ENCODE measurements at regions not wholly inside any gene's neighbourhood (a gene's known extent, or its start where the extent isn't known, plus 50 kb on each side); places are given as distances from the start of the nearest gene placed in this dataset.
"Not testable (repeated sequence)": the region's sequence is repeated elsewhere in the genome, so short reads cannot be mapped to it uniquely, and the experiment has no call there.

DNA sequence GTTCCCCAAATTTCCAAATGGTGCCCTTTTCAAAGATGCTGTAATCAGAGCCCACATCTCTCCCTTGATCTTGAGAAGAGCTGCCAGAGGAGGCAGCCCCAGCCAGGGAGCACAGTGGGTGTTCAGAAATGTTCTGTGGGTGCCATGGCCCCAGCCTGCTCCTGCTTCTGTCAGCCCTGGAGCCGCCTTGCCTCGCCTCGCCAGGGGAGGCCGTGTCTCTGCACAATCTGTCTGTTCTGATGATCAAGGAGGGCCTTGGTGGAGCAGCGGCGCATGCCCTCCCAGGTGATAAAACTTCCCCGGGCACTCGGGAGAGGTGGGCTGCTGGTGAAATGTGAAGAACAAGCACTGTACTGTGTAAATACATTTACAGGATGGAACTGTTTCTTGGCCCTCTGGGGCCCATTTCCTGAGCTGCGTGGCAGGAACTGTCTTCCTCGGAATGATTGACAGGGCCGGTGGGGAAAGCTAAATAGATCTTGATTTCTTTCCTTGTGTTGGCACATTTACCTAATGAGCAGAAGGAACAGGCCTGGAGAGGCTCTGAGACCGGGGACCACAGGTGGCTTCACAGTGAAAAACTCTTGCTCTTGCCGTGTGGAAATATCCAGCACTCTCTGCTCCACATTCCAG is 207.8 kb upstream of the PODXL start:
- no peaks in the 10 kb centered on the region for H3K9me3 Mint-ChIP-seq
- DNase-seq (ENCODE audit: low spot score): no peak
- Histone ChIP-seq H3K4me1 (no peaks in the 10 kb centered on the region), H3K4me3 (no peak overlapping the region), H3K27me3 (no peaks in the 10 kb centered on the region), H2AFZ (replicated peaks) (no peak overlapping the region), H4K20me1 (ENCODE audit: low read depth) (no peaks in the 10 kb centered on the region), H3K36me3 (no peaks in the 10 kb centered on the region), H3F3A (ENCODE audit: low read depth) (no peaks in the 10 kb centered on the region), H3K9ac (no peak overlapping the region), H3K9me3 (ENCODE audit: low read depth) (no peaks in the 10 kb centered on the region), H3K4me2 (no peak overlapping the region), H3K27ac (no peak overlapping the region), H3K79me2 (ENCODE audit: low read depth) (no peaks in the 10 kb centered on the region)
- no peak overlapping the region for H3K27ac Mint-ChIP-seq
- H3K4me3 Mint-ChIP-seq: no peak overlapping the region
- H3K4me1 Mint-ChIP-seq: peaks cover 2% of the 10 kb centered on the region
- H3K36me3 Mint-ChIP-seq: no peaks in the 10 kb centered on the region
- TF ChIP-seq EZH2 (IDR thresholded peaks at IDR 0.05): no peak
- TF ChIP-seq, protein P1, sequence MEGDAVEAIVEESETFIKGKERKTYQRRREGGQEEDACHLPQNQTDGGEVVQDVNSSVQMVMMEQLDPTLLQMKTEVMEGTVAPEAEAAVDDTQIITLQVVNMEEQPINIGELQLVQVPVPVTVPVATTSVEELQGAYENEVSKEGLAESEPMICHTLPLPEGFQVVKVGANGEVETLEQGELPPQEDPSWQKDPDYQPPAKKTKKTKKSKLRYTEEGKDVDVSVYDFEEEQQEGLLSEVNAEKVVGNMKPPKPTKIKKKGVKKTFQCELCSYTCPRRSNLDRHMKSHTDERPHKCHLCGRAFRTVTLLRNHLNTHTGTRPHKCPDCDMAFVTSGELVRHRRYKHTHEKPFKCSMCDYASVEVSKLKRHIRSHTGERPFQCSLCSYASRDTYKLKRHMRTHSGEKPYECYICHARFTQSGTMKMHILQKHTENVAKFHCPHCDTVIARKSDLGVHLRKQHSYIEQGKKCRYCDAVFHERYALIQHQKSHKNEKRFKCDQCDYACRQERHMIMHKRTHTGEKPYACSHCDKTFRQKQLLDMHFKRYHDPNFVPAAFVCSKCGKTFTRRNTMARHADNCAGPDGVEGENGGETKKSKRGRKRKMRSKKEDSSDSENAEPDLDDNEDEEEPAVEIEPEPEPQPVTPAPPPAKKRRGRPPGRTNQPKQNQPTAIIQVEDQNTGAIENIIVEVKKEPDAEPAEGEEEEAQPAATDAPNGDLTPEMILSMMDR (IDR thresholded peaks at IDR 0.05): no peak
- peaks cover 7% of the 10 kb centered on the region for H3K27me3 Mint-ChIP-seq (ENCODE audit: insufficient read depth, low read depth)

DNA sequence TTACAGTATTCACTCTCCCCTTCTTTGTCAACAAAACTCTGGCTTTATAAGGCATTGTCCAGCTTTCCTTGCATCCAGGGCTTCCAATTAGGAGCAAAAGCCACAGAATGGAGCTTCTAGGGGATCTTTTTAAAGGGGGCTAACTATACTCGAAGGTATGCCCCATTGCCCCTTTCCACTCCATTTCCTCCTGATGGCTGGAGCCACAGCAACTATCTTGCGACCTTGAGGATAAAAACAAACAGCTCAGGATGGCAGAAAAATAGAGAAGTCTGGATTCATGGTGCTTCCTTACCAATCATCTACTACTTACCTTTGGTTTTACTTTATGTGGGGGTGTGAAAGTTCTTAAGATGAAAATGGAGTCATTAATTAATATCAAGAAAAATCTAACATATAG is 206.3 kb upstream of the PODXL start:
- Histone ChIP-seq H3K36me3 (no peaks in the 10 kb centered on the region), H3K4me3 (no peak overlapping the region), H3K9ac (no peak overlapping the region), H3F3A (ENCODE audit: low read depth) (no peaks in the 10 kb centered on the region), H4K20me1 (ENCODE audit: low read depth) (no peaks in the 10 kb centered on the region), H3K79me2 (ENCODE audit: low read depth) (no peaks in the 10 kb centered on the region), H3K27ac (no peak overlapping the region), H2AFZ (replicated peaks) (no peak overlapping the region), H3K4me1 (no peaks in the 10 kb centered on the region), H3K4me2 (no peak overlapping the region), H3K27me3 (no peaks in the 10 kb centered on the region), H3K9me3 (ENCODE audit: low read depth) (no peaks in the 10 kb centered on the region)
- Mint-ChIP-seq H3K27me3 (ENCODE audit: insufficient read depth, low read depth) (peaks cover 9% of the 10 kb centered on the region), H3K9me3 (no peaks in the 10 kb centered on the region), H3K4me1 (peaks cover 2% of the 10 kb centered on the region), H3K36me3 (no peaks in the 10 kb centered on the region), H3K4me3 (no peak overlapping the region), H3K27ac (no peak overlapping the region)
- TF ChIP-seq EZH2 (IDR thresholded peaks at IDR 0.05) (no peak), EZH2phosphoT487 (IDR thresholded peaks at IDR 0.05) (no peak)
- TF ChIP-seq, protein P1 (IDR thresholded peaks at IDR 0.05): no peak
- DNase-seq (ENCODE audit: low spot score): no peak

DNA sequence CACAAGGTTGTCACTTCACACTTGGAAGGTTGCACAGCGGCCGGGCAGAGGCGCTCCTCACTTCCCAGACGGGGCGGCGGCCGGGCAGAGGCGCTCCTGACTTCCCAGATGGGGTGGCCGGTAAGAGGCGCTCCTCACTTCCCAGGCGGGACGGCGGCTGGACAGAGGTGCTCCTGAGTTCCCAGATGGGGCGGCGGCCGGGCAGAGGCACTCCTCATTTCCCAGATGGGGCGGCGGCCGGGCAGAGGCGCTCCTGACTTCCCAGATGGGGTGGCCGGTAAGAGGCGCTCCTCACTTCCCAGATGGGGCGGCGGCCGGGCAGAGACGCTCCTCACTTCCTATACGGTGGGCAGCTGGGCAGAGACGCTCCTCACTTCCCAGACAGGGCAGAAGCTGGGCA is 199.4 kb upstream of the PODXL start:
- H3K27me3 Mint-ChIP-seq (ENCODE audit: insufficient read depth, low read depth); H3K4me1 Mint-ChIP-seq; H3K36me3 Mint-ChIP-seq; DNase-seq (ENCODE audit: low spot score); H3K27me3 ChIP-seq; H3K9ac ChIP-seq; H3F3A ChIP-seq (ENCODE audit: low read depth); H3K4me1 ChIP-seq; H3K4me3 Mint-ChIP-seq; H3K27ac ChIP-seq; H2AFZ ChIP-seq (replicated peaks); H4K20me1 ChIP-seq (ENCODE audit: low read depth); H3K79me2 ChIP-seq (ENCODE audit: low read depth); H3K4me3 ChIP-seq; H3K9me3 ChIP-seq (ENCODE audit: low read depth); H3K36me3 ChIP-seq; H3K4me2 ChIP-seq; H3K27ac Mint-ChIP-seq; H3K9me3 Mint-ChIP-seq: not testable (repeated sequence)

DNA sequence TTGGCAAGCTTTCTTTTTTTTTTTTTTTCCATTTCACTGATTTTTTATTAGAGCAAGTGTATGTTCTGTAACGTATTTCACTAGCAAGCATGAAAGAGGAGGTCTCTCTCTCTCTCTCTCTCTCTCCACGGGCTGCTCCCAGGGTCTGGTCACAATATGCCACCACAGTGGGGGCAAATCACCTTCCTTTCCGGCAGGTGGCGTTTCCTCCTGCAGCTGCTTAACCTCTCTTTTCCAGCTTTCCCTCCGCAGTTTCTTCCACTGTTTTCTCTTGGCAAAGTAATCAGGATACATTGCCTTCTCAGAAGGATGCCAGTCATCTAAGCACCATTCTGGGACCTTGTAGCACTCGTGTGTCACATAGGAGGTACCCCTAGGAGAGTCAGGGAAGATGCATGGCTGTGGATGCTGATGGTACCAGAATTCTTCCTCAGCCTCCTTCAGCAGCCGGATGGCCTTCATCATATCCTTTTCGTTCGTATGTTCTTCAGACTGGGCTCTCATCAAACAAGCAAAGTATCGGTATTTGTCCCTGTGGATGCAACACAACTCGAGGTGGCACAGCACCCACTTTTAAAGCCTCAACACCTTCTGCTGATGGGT is 197.3 kb upstream of the PODXL start:
- H3K4me3 Mint-ChIP-seq: no peak overlapping the region
- no peak overlapping the region for H3K9ac ChIP-seq
- peaks cover 9% of the 10 kb centered on the region for H3K27me3 Mint-ChIP-seq (ENCODE audit: insufficient read depth, low read depth)
- H3K4me2 ChIP-seq: no peak overlapping the region
- no peak for TF ChIP-seq EZH2 (IDR thresholded peaks at IDR 0.05)
- no peak for TF ChIP-seq EZH2phosphoT487 (IDR thresholded peaks at IDR 0.05)
- TF ChIP-seq, protein P1 (IDR thresholded peaks at IDR 0.05): peak; percentile 68
- no peak overlapping the region for H3K27ac Mint-ChIP-seq
- H3K4me3 ChIP-seq: no peak overlapping the region
- H3K27me3 ChIP-seq: no peaks in the 10 kb centered on the region
- no peaks in the 10 kb centered on the region for H4K20me1 ChIP-seq (ENCODE audit: low read depth)
- H3K79me2 ChIP-seq (ENCODE audit: low read depth): no peaks in the 10 kb centered on the region
- H3K9me3 Mint-ChIP-seq: peaks cover 9% of the 10 kb centered on the region
- peaks cover 7% of the 10 kb centered on the region for H3K4me1 ChIP-seq
- H3K4me1 Mint-ChIP-seq: peaks cover 5% of the 10 kb centered on the region
- no peak overlapping the region for H3K27ac ChIP-seq
- no peaks in the 10 kb centered on the region for H3K36me3 Mint-ChIP-seq
- no peaks in the 10 kb centered on the region for H3F3A ChIP-seq (ENCODE audit: low read depth)
- peak; percentile 67 for DNase-seq (ENCODE audit: low spot score)
- H3K9me3 ChIP-seq (ENCODE audit: low read depth): peaks cover 7% of the 10 kb centered on the region
- peak overlapping the region; percentile 65 for H2AFZ ChIP-seq (replicated peaks)
- no peaks in the 10 kb centered on the region for H3K36me3 ChIP-seq
